A673 (cell line): ENCODE measurements at regions not wholly inside any gene's neighbourhood (a gene's known extent, or its start where the extent isn't known, plus 50 kb on each side); places are given as distances from the start of the nearest gene placed in this dataset.

ENCODE experiments used
- EZH2 ChIP-seq: fragments of 200-600 bp; sonication (generic); IDR thresholded peaks from 2 replicates; pipeline ENCODE4 v1.6.1; 2017; ENCODE audit warnings: borderline replicate concordance, low read depth, mild to moderate bottlenecking, mixed read lengths, antibody characterized with exemption, low read length; ENCODE audit not compliant: poor library complexity, severe bottlenecking
- TF ChIP-seq, protein P1 (sequence below): fragments of 300-800, 200-600 bp; sonication (generic); conservative IDR thresholded peaks from 2 replicates; pipeline ENCODE4 v1.5.1; 2017; ENCODE audit warnings: low read depth, mild to moderate bottlenecking, antibody characterized with exemption, low read length, moderate library complexity, mixed read lengths

- TF ChIP-seq, protein P1, sequence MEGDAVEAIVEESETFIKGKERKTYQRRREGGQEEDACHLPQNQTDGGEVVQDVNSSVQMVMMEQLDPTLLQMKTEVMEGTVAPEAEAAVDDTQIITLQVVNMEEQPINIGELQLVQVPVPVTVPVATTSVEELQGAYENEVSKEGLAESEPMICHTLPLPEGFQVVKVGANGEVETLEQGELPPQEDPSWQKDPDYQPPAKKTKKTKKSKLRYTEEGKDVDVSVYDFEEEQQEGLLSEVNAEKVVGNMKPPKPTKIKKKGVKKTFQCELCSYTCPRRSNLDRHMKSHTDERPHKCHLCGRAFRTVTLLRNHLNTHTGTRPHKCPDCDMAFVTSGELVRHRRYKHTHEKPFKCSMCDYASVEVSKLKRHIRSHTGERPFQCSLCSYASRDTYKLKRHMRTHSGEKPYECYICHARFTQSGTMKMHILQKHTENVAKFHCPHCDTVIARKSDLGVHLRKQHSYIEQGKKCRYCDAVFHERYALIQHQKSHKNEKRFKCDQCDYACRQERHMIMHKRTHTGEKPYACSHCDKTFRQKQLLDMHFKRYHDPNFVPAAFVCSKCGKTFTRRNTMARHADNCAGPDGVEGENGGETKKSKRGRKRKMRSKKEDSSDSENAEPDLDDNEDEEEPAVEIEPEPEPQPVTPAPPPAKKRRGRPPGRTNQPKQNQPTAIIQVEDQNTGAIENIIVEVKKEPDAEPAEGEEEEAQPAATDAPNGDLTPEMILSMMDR, result no peak
- no peak for TF ChIP-seq EZH2
These were observed 62.7 kb upstream of the BMP5 start for GRCh38 chr6:55937951-55938690.
